ENCODE measurements at regions not wholly inside any gene's neighbourhood (a gene's known extent, or its start where the extent isn't known, plus 50 kb on each side); places are given as distances from the start of the nearest gene placed in this dataset.

- H3K4me3 ChIP-seq, result no peak overlapping the region
- H3K27ac ChIP-seq, result no peak overlapping the region
- no peaks in the 10 kb centered on the region for H3K36me3 ChIP-seq
- H3K27me3 ChIP-seq, result no peaks in the 10 kb centered on the region
- no peak for TF ChIP-seq CTCF (IDR thresholded peaks at IDR 0.05)
- no peak for TF ChIP-seq EP300 (IDR thresholded peaks at IDR 0.05)
- TF ChIP-seq POLR2AphosphoS5 (IDR thresholded peaks at IDR 0.05), result no peak
- TF ChIP-seq POLR2A (IDR thresholded peaks at IDR 0.05), result no peak
- WGBS, 2 donors, result 93 to 94% methylated on average over 4 of the region's 4 CpGs
- no peak for DNase-seq
- intact Hi-C loops (cut with DNase I), result no loop called here
- no peaks in the 10 kb centered on the region for H3K4me1 ChIP-seq
- no peaks in the 10 kb centered on the region for H3K9me3 ChIP-seq
These were observed 298.9 kb upstream of the TCF4 start for GRCh38 chr18:55886886-55887285.

GRCh38 chr18:55884498-55884897, 296.5 kb upstream of the TCF4 start:
- intact Hi-C loops (cut with DNase I), result no loop called here
- H3K4me3 ChIP-seq, result no peak overlapping the region
- DNase-seq, result no peak
- H3K4me1 ChIP-seq, result no peaks in the 10 kb centered on the region
- H3K27ac ChIP-seq, result no peak overlapping the region
- WGBS, 2 donors, result 33 to 59% methylated on average over 2 of the region's 2 CpGs
- TF ChIP-seq POLR2A (IDR thresholded peaks at IDR 0.05), result no peak
- no peak for TF ChIP-seq CTCF (IDR thresholded peaks at IDR 0.05)
- TF ChIP-seq POLR2AphosphoS5 (IDR thresholded peaks at IDR 0.05), result no peak
- no peak for TF ChIP-seq EP300 (IDR thresholded peaks at IDR 0.05)
- no peaks in the 10 kb centered on the region for H3K27me3 ChIP-seq
- H3K36me3 ChIP-seq, result no peaks in the 10 kb centered on the region
- no peaks in the 10 kb centered on the region for H3K9me3 ChIP-seq

GRCh38 chr18:55880617-55881016, 292.6 kb upstream of the TCF4 start:
- H3K27me3 ChIP-seq, result no peaks in the 10 kb centered on the region
- no peaks in the 10 kb centered on the region for H3K4me1 ChIP-seq
- H3K36me3 ChIP-seq, result no peaks in the 10 kb centered on the region
- TF ChIP-seq POLR2AphosphoS5 (IDR thresholded peaks at IDR 0.05), result no peak
- TF ChIP-seq EP300 (IDR thresholded peaks at IDR 0.05), result no peak
- no peak for TF ChIP-seq POLR2A (IDR thresholded peaks at IDR 0.05)
- no peak for TF ChIP-seq CTCF (IDR thresholded peaks at IDR 0.05)
- H3K4me3 ChIP-seq, result no peak overlapping the region
- no peaks in the 10 kb centered on the region for H3K9me3 ChIP-seq
- DNase-seq, result no peak
- WGBS, 2 donors, result 91 to 92% methylated on average over 8 of the region's 8 CpGs
- intact Hi-C loops (cut with DNase I), result no loop called here
- H3K27ac ChIP-seq, result no peak overlapping the region

GRCh38 chr18:55879331-55879730, 291.3 kb upstream of the TCF4 start:
- 80 to 85% methylated on average over 2 of the region's 2 CpGs for WGBS, 2 donors
- no peak for DNase-seq

More at GRCh38 chr18:55879331-55879730, 291.3 kb upstream of the TCF4 start:
- Histone ChIP-seq H3K27me3 (no peaks in the 10 kb centered on the region), H3K4me3 (no peak overlapping the region), H3K36me3 (no peaks in the 10 kb centered on the region), H3K27ac (no peak overlapping the region), H3K9me3 (no peaks in the 10 kb centered on the region), H3K4me1 (no peaks in the 10 kb centered on the region)
- TF ChIP-seq EP300 (IDR thresholded peaks at IDR 0.05), result no peak
- no peak for TF ChIP-seq CTCF (IDR thresholded peaks at IDR 0.05)
- TF ChIP-seq POLR2A (IDR thresholded peaks at IDR 0.05), result no peak
- no peak for TF ChIP-seq POLR2AphosphoS5 (IDR thresholded peaks at IDR 0.05)
- intact Hi-C loops (cut with DNase I), result no loop called here

Measured in sigmoid colon (tissue), 6 donors.